ENCODE measurements at regions not wholly inside any gene's neighbourhood (a gene's known extent, or its start where the extent isn't known, plus 50 kb on each side); places are given as distances from the start of the nearest gene placed in this dataset.

DNA sequence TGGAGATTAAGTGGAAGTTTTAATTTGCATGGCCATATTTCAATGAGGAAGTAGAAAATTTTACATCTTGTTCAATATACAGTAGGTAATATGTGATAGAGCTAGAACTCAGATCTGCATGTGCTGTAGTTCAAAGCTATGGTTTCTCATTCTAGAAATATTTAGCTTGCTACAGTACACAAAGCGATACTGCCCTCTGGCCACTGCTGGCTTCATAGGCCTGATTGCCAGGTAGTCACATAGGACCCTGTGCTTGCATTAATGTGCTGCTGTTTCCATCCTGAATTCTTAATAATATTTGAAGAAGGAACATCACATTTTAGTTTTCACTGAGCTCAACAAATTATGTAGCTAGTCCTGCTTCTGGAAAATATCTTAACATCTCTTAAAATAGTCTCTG is 87.0 kb downstream of the PLSCR2 start:
- DNase-seq (ENCODE audit: low read depth, low spot score): peak; percentile 25

DNA sequence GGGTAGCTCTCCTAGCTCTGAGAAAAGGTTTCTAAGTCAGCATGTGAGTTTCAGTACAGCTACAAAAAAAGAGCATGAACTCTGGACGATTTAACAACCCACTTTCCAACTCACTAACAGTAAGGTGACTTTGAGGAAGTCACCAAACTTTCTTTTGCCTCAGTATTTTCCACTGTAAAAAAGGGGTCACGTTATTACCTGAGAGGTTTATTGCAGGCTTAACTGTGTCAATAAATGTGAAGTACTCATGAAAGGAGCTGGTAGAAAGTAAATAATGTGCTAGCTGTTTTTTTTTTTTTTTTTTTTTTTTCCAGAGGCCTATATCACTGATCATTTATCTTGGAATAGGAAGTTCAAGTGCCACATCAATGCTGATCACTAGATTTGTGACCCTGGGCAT is 89.3 kb downstream of the PLSCR2 start:
- no peak for DNase-seq (ENCODE audit: low read depth, low spot score)

DNA sequence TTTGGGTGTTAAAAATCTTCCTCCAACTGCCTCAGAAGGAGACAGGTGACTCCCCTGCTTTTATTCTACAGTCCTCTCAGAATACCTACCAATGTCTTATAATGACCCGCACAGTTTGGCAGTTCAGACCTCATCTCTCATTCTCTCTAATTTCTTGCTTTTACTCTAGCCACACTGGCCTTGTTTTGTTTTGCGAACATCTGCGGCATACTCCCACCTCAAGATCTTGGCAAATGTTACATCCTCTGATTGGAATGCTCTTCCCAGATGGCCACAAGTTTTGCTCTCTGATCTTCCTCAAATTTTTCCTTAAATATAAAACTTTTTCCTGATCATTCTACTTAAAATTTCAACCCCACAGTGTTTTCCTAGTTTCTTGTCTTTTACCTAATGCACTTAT is 94.1 kb downstream of the PLSCR2 start:
- DNase-seq (ENCODE audit: low read depth, low spot score): peak; percentile 11

DNA sequence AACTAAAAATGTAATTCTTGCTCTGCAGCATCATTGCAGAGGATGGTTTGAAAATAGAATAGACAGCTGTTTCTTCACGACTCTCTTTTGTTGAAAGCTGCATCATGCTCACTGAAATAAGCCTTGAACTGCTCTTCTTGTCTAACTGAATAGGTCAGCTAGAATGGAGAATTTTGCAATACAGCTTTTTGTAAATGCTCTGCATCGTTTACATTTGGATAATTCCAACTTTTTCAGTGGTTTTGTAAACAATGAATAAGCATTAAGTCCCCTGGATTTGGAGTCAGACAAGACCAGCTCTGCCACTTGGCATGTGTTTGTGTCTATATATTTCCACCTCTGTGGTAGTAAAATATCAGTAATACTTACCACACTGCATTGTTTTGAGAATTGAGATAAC is 95.2 kb downstream of the PLSCR2 start:
- no peak for DNase-seq (ENCODE audit: low read depth, low spot score)

DNA sequence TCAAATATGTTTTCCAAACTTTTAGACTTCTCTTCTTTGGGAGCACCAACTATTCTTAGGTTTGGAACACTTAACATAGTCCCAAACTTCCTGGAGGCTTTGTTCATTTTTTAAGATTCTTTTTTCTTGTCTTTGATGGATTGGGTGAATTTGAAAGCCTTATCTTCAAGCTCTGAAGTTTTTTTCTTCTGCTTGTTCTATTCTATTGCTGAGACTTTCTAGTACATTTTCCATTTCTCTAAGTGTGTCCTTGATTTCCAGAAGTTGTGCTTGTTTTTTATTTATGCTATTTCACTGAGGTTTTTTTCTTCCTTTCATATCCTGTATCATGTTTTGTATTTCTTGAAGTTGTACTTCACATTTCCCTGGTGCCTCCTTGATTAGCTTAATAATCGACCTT is 97.5 kb downstream of the PLSCR2 start:
- no peak for DNase-seq (ENCODE audit: low read depth, low spot score)

DNA sequence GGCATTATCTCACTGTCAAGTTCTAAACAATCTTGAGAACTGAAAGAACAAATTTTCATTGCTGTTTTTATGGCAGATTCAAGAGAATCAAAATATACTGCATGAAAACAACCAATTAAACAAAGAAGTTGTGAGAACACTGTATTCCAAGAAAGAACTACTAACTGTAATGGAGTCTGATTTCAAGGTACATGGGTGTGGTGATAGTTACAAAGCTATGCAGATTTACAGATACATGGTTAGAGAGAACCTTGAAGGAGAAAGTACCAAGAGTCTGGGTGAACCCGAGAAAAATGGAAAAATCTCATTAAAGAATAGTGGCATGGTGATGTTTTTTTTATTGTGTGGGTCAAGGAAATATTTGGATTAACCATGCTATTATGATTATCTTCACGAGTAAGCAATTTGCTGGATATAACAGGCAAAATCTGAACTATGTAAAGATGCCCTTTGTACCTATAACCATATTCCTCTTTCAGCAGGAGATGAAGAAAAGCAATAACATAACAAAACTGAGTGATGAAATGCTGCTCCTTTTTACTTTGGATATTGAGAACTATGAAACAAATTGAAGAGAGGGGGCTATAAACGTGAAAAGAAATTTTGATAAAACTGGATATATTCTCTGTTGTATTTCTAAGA is 100.4 kb downstream of the PLSCR2 start:
- no peak for DNase-seq (ENCODE audit: low read depth, low spot score)

DNA sequence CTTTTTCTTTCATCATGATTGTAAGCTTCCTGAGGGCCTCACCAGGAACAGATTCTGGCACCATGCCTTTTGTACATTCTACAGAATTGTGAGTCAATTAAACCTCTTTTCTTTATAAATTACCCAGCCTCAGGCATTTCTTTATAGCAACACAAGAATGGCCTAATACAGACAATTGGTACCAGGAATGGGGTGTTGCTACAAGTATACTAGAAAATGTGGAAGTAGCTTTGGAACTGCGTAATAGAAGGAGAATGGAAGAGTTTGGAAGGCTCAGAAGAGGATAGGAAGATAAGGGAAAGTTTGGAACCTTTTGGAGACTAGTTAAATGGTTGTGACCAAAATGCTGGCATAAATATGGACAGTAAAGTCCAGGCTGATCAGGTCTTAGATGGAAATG is 108.9 kb upstream of the PLSCR4 start:
- no peak for DNase-seq (ENCODE audit: low read depth, low spot score)

DNA sequence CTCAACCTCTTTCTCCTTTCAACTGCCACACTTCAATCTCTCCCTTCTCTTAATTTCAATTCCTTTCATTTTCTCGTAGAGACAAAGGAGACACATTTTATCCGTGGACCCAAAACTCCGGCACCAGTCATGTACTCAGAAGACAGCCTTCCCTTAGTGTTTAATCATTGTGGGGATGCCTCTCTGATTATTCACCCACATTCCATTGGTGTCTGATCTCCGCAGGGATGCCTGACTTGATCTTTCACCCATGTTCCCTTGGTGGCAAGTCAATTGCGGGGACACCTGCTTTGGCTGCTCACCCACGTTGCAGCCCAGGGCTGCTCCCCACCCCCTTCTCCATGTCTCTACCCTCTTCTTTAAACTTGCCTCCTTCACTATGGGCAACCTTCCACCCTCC is 103.5 kb upstream of the PLSCR4 start:
- DNase-seq (ENCODE audit: low read depth, low spot score): peak; percentile 3

DNA sequence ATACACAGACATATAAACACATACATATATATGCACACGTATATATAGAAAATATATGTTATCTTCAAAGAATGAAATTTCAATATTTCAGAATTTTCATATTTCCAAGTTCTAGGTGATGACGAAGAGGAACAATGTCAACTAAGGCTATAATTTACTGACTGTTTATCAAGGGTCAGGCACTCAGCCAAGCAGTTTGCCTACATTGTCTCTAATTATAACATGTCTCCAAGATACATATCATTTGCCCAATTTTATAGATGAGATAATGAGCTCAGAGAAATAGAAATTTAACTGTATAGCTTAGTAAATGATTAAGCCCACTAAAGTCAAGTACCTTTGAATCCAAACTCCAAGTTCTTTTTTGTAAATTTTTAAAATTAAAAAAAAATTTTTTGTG is 99.9 kb upstream of the PLSCR4 start:
- DNase-seq (ENCODE audit: low read depth, low spot score): no peak

DNA sequence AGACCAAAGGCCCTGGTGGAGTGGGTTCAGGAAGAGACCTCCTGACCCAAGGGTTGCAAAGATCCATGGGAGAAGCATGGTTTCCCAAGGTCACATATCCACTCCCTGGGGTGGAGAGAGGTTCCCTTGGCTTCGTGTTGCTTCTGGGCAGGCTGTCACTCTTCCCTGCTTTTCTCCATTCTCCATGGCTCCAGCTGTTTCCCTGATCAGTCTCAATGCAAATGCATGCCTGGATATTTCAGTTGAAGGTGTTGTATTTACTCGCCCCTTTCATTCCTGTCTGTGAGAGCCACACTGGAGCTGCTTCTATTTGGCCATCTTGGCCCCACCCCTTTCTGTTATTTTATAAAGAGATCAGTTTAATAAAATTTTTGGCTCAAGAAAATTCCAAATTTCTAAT is 95.0 kb upstream of the PLSCR4 start:
- no peak for DNase-seq (ENCODE audit: low read depth, low spot score)

DNA sequence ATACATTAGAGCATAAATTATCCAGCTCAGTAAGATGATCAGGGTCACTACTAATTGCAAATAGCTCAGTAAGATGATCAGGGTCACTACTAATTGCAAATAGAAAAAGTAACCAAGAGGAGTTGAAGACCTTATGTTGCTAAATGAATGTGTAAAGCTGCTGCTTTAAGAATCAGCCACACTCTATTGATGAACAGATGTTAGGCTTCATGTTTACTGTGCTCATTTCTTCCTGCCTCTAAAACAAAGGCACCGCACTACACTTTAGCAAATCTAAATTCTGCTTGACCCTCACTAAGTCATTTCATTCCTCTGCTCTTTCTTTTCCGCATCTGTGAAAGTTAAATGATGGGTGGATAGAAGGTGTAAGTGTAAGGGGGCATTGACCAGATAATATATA is 92.6 kb upstream of the PLSCR4 start:
- no peak for DNase-seq (ENCODE audit: low read depth, low spot score)

DNA sequence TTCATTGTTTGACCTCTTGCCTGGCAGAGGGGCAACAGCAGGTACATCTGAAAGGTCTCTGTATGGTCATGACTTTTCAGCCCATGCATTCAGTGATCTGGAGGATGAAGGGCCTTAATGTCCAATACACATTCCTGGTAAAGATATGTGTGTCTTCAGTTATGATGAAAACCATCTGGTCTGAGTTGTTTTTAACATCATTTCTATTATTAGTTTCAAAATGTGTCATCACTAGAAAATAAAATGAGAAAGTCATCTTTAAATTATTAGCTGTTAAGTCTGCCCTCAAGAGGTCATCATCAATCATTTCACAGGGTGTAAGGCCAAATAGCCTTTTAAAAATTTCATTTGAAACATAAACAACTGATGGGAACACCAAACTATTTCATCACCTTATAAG is 92.1 kb upstream of the PLSCR4 start:
- DNase-seq (ENCODE audit: low read depth, low spot score): no peak

DNA sequence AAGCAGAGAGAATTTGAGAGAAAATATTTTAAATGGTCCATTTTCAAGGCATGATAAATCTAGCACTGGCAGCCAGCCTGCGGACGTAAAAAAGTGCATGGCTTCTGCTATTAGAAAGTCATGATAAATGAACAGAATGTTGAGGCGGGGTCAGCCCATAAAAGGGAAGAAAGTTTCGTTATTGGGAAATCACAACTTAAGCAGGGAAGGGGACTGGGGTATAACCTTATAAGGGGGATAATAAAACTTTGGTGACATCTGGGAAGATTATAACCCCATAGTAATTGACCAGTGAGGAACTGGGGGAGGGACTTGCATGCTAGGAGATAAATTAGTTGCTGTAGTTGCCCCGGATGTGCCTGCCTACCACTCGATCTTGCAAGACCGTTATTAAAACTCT is 88.4 kb upstream of the PLSCR4 start:
- DNase-seq (ENCODE audit: low read depth, low spot score): no peak

DNA sequence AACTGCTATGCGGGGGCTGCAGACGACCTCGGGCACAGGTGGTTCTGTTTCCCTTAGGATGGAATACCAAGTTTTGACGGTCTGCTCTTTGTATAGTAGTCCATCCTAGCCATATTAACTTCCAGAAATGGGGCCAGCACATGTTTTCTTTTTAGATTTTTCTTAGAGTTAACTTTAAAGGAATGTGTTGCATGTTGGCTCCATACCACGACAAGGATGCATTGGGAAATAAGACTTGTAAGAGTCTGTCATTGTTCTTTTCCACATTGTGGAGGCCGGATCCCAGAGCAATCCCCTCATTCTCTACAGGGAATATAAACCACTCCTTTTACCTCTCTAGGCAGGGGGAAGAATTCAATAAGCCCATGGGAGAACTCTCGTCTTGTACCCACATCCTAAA is 87.1 kb upstream of the PLSCR4 start:
- DNase-seq (ENCODE audit: low read depth, low spot score): no peak

DNA sequence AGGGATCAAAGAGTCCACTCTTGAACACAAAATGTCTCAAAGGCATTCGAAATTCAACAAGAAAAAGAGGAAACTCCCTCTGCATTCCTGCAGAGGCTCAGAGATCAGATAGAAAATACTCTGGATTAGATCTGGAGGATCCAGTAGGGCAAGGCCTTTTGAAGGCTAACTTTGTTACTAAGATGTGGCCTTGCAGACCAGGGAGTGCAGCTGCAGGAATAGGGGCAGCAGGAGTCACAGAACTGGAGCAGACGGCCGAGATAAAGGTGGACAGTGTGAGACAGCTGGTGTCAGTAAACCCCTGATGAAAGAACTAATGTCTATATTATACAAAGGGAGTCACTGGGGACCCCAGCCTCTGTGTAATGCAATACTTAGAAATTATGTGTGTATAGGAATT is 84.5 kb upstream of the PLSCR4 start:
- DNase-seq (ENCODE audit: low read depth, low spot score): no peak

DNA sequence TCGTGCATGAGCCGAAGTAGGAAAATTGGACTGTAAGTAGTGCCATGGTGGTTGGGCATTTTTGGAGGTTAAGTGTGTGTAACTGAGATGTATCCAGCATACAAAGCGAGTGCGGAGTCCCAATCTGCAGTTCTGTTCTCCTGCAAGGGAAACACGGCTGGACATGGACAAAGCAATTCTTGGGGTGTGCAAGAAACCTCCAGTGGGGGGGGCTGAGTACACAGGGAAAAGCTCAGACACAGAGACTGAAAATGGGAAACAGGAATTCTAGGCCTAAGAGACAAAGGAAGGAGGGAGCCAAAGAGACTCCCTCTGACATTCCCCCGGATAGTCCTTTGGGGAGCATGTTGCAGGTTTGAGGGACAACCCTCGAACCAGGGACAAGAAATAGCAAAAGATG is 83.2 kb upstream of the PLSCR4 start:
- peak; percentile 40 for DNase-seq (ENCODE audit: low read depth, low spot score)

DNA sequence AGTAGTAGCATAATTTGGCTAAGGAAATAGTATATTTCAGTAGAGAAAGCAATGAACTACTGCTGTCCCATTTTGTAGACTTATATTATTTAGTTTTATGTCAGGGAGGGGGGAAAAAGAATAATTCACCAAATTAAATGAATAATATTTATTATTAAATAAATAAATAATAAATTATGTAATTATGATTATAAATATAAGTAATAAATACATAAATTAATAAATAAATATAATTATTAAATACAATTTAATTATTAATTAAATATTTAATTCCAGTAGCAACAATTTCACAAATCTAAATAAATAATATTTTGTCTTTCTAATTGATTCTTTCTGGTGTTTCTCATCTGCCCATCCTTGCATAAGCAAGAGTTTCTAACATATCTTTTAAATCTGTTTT is 81.1 kb upstream of the PLSCR4 start:
- no peak for DNase-seq (ENCODE audit: low read depth, low spot score)

DNA sequence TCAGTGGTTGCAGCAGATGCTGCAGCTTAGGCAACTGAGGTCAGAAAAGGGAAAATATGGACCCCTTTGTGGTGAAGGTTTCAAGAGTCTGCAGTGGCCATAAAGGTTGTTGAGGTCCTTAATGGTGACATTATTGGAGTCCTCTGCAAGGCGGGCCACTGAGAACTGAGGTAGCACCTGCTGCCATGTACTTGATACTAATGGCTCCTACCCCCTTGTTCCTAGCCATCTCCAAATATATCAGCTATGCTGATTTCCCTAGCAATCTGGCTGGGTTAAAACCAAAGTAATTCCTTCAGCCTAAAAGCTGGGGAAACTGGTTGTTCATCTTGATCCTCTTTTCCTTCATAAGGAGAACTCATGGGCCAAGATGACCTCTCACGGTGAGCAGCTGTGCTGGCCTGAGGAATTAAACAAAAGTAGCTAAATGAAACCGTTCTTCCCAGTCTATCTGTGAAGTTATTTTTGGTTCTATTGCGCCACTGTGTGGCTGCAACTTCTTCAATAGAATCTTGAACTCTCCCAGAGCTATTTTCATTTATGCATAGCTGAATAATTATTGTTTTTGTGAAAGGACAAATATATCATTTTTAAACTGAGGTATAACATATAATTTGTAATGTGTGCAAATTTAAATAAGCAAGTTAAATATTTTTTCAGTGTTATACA is 76.1 kb upstream of the PLSCR4 start:
- DNase-seq (ENCODE audit: low read depth, low spot score): peak; percentile 66

DNA sequence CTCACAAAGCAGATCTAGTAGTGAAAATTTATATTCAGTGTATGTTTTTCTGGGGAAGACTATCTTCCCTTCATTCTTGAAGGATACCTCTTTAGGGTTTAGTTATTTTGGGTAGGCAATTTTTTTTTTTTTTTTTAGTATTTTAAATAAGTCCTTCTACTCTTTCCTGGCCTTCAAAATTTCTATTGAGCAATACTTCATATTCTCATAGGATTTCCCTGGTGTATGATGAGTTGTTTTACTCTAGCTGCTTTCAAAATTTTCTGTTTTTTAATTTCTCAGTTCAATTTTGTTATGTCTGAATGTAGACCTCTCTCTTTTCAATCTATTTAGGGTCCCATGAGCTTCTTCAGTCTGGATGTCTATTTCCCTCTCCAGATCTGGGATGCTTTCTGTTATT is 74.3 kb upstream of the PLSCR4 start:
- DNase-seq (ENCODE audit: low read depth, low spot score): no peak

DNA sequence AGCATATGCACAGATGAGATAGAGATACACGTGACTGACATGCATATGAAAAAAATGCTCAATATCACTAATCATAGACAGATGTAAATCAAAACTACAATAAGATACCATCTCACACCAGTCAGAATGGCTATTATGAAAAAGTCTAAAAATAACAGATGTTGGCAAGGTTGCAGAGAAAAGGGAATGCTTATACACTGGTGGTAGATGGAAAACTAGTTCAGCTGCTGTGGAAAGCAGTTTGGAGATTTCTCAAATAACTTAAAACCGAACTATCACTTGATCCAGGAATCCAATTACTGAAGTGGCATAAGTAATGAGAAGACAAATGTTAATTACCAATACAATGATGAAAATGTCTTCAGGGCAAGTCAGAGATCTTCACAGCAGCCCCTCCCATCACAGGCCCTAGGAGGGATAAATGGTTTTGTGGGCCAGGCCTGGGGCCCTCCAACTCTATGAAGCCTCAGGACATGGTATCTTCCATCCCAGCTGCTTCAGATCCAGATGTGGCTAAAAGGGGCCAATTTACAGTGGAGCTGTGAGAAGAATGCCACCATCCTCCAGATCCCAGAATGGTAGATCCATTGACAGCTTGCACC is 71.4 kb upstream of the PLSCR4 start:
- no peak for DNase-seq (ENCODE audit: low read depth, low spot score)

DNA sequence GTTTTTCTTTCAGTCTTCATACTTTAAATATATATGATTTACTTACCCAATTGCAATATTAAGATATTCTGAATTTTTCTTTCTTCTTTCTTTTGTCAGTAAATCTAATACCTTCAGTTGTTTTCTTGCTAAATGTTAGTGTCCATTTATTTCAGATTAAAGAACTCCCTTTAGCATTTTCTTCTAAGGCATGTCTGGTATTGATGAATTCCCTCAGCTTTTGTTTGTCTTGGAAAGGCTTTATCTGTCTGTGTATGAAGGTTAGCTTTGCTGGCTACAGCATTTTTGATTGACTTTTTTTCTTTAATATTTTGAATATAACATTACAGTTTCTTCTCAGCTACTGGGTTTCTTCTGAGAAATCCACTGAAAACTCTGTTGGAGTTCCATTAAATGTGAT is 64.0 kb upstream of the PLSCR4 start:
- DNase-seq (ENCODE audit: low read depth, low spot score): peak; percentile 12

DNA sequence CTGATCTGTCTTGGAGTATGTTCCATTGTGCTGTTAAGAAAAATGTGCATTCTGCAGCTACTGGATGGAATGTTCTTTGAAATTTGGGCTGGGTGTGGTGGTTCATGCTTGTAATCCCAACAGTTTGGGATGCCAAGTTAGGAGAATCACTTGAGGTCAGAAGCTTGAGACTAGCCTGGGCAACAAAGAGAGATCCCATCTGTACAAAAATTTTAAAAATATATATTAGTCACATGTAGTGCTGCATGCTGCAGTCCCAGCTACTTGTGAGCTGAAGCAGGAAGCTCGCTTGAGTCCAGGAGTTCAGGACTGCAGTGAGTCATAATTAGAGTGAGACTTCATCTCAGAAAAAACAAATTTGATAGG is 62.8 kb upstream of the PLSCR4 start:
- peak; percentile 33 for DNase-seq (ENCODE audit: low read depth, low spot score)

DNA sequence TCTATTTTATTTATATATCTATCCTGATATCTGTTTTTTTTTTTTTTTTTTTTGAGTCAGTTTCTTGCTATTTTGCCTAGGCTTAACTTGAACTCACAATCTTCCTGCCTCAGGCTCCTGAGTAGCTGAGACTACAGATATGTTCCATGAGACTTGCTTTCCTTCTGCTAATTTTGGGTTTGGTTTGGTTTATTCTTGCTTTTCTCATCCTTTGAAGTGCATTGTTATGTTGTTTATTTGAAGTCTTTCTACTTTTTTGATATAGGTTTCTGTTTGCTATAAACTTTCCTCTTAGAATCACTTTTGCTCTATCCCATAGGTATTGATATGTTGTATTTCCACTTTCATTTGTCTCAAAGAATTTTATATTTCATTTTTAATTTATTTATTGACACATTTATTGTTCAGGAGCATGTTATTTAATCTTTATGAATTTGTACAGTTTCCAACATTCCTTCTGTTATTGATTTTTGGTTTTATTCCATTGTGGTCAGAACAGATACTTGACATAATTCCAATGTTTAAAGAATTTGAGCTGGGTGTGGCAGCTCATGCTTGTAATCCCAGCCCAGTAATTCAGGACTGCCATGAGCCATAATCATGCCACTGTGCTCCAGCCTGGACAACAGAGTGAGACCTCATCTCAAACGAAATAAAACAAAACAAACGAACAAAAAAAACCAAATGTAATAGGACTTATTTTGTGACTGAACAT is 62.3 kb upstream of the PLSCR4 start:
- peak; percentile 42 for DNase-seq (ENCODE audit: low read depth, low spot score)
